GM19455 (cell line): ENCODE measurements at regions not wholly inside any gene's neighbourhood (a gene's known extent, or its start where the extent isn't known, plus 50 kb on each side); places are given as distances from the start of the nearest gene placed in this dataset.

Experiments used
- ATAC-seq: cut with Tn5 transposase; IDR thresholded peaks from one replicate; pipeline ENCODE4 v1.9.1; 2021; ENCODE audit not compliant: unreplicated experiment

DNA sequence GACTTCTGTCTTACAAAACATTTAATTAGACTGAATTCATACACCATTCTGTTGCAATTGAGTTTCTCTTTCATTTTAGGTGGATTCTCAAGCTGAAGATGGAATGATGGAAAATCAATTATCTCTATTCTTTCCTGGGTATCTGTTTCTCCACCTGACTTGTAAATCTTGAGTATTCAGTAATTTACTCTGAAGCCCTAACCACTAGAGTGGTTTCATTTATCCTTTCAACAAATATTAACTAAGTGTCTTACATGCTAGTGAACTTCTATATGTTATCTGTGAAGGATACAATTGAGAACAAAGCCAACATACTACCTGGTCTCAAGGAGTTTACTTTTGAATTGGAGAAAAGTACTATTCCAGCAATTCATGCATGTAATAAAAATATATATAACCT is 94.1 kb upstream of the ZNF804A start:
- no peak for ATAC-seq

DNA sequence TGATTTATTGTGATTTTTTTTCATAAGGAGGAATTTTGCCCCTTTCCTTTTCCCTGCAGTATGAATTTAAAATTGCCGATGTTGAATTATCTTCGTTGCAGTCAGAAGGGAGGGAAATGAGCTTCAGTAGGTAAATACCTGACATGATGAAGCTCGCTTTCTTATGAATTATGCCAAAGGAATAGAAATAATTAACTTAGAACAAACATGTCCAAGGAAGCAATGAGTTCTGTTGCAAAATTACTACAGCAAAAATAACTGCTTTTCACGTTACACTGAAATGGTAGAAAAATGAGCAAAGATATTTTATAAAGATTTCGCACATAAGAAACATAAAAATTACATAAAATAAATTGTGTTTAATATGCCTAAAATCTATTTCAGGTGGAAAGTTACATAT is 91.1 kb upstream of the ZNF804A start:
- no peak for ATAC-seq

DNA sequence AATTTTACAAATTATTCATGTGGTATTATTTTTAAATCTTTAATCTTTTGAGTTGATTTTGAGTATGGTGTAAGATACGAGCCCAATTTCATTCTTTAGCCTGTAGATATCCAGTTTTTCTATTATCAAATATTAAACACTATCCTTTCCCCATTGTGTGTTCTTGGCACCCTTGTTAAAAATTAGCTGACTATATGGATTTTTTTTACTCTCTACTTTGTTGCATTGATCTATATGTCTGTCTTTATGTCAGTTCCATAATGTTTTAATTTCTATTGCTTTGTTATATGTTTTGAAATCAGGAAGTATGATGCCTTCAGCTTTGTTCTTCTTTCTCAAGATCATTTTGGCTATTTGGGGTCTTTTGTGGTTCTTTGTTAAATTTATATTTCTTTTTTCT is 80.9 kb upstream of the ZNF804A start:
- ATAC-seq = no peak

DNA sequence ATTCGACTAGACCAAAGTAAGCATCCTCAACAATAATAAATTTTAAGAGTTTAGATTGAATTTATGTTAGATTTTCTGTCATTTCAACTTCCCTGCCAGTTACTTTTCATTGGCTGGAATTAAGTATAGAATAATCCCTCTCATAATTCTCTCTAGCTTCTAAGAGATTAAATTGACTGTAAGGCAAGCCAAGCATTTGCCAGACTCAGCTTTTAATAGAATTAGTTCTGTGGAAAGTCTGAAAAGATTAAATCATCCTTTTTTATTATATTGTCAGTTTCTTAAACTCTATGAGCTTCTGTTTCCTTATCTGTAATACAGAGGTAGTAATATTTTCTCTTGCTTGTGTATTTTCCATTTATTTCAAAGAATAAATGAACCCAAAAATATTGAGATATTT is 77.9 kb upstream of the ZNF804A start:
- no peak for ATAC-seq

DNA sequence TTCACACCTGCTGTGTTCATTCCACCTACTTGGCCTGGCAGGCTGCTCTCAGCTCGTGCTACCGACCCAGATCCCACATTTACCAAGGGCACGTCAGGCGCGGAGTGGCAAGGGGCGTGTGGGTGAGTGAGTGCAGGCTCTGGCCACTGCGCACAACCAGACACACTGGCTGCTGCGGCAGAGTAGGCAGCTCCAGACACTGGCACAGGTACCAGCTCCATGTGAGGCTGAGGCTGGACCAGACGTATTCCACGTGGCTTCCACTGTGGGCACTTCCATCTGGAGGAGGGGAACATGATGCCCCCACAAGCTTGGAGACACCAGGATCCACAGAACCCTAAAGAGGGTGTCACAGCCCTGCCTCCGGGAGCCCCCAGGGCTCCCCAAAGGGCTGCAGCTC is 74.6 kb upstream of the ZNF804A start:
- no peak for ATAC-seq

DNA sequence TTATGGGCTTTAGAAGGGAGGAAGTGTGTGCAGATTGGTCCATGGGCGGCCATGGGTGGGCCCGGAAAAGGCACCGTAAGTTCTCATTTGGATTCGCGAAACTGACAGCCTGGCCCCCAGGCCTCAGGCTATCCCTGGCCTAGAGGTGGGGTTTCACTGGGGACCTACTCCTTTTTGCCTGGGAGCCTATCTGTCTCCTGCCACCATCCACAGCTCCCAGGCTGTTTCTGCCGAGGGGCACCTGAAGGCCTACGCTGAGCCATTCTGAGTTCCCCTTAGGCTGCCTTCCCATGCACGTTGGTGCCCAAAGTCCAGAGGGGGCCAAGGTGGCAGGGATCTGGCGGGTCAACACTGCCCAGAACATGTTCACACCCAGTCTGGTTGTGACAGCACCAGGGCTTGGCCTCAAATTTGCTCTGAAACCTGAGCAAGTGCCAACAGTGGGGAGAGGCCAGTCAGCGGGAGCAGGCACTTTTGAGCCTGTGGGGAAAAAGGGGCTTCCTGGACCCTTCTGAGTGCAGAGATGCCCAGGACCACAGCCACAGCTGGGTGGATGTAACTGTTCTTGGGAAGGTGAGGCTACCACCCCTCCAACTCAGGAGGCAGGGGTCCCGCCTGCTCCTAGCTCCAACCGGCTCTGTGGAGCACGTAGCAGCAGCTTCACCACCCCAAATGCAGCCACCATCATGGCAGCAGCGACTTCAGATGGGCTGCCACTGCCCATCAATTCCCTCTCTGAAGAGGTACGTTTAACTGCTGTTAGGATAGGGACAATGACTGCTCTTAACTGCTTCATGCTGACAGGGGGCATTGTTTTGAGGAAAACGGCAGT is 73.6 kb upstream of the ZNF804A start:
- ATAC-seq = no peak

DNA sequence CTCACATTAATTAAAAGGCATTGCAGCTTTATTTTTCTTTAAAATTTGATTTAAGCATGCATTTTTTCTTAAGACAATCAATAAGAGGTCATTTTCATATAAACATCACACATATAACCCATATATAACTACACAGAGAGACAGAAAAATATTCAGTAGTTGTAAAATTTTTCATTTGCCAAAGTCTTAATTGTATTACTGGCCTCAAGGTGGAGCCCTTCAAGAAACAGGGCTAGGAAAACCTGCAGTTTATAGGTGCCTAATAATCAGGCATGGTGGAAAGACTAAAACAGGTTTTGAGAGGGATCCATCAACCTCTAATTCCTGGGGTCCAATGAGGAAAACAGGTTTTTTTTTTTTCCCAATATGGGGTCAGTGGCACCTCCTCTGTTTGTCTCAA is 71.3 kb upstream of the ZNF804A start:
- ATAC-seq = no peak

DNA sequence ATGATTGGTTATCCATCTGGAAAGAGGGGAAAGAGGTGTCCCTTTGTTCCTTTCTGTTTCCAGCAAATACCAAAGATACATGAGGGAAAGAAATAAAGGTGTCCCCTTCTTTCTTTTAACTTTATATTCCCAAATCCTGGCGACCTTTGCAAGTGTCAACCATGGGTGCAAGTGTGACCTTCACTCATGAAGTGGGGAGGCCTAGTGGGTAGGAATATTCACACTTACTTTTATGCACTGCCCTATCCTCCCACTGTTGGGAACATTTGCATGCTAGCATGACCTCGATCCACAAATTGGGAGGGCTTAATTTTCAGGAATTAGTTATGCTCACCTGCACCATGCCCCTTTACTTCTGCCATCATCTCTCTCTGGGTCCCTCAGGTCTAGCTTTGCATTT is 70.2 kb upstream of the ZNF804A start:
- no peak for ATAC-seq

DNA sequence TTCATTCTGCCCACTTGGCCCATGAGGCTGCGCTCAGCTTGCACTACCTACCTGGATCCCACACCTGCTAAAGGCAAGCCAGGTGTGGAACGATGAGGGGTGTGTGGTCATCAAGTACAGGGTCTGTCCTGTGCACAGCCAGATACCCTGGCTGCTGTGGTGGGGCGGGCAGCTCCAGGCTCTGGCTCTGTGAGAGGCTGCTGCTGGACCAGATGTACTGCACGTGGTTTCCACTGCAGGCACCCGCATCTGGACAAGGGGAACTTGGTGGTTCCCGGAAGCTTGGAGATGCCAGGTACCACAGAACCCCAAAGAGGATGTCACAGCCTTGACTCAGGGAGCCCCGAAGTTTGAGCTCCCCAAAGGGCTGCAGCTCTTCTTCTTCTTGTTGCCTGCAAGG is 68.1 kb upstream of the ZNF804A start:
- ATAC-seq = no peak

DNA sequence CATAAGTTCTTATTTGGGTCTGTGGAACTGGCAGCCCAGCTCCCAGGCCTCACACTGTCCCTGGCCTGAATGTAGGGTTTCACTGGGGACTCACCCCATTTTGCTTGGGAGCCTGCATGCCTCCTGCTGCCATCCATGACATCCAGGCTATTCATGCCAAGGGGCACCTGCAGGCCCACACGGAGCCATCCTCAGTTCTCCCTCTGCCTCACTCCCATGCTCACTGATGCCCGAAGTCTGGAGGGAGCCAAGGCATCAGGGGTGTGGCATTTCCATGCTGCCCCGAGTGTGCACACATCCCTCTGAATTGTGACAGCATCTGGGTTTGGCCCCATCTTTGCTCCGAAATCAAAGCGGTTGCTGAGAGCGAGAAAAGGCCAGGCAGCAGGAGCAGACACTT is 67.4 kb upstream of the ZNF804A start:
- ATAC-seq = no peak

DNA sequence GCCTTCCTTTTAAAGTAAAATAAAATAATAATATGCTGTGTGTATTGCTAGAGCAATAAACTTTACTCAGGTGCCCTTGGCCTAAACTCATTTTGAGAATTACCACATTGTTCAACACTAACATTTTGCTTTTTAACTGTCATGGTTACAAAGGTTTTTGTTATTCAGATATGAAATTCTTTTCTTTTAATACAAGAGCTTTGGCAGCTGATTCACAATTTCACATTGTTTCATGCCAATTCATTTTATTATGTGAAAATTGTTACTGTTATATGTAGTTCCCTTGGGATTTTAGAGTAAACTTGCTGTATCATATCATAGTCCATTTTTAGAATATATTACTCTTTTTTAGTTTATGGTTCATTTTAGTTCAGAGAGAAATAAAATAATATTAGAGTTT is 65.8 kb upstream of the ZNF804A start:
- ATAC-seq = no peak

DNA sequence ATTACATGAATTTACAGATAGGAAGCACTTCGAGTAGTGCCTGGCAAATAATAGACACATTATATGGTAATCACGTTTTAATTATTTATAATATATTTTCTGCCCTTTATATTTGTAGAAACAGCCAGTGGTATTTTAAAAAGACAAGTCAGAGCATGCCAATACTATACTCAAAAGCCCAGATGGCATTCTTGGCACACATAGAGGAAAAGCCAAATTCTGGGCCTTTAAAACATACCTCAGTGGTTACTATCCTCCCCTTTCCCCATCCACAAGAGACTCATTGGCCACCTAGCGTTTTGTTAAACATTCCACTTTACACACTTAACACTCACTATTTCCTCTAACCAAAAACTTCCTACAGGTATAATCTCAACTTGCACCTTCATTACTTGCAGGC is 63.3 kb upstream of the ZNF804A start:
- ATAC-seq = no peak

DNA sequence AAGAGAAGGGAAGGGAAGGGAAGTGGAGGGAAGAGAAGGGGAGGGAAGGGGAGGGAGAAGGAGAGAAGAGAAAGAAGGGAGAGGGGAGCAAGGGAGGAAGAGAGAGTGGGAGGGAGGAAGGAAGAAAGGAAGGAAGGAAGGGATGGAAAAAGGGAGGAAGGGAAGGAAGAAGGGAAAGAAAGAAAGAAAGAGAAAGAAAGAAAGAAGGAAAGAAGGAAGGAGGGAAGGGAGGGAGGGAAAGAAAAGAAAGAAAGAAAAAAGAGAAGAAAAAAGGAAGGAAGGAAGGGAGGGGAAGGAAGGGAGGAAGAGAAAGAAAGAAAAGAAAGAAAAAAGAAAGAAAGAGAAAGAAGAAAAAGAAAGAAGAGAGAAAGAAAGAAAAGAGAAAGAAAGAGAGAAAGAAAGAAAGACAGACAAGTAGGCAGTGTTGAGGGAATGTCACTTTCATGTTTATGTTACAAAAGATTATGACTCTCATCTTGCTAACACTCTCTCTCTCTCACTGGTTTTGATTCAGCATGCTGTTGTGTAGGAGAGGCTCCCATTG is 58.0 kb upstream of the ZNF804A start:
- no peak for ATAC-seq

DNA sequence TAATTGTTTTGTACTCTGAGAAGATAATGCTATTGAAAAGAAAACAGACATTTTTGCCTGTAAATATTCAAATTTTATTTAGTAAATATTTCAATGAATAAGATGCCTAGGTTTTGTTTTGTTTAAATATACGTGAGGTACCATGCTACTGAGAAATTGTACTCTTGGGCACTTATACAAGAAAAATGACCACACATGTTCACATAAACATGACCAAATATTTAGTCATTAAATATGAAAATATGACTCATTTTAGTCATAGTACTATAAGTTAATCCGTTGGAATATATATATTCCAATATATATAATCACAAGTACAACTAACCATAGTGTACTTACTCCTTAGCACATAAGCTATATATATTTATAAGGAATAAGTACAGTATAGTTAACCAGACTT is 56.7 kb upstream of the ZNF804A start:
- ATAC-seq = no peak

DNA sequence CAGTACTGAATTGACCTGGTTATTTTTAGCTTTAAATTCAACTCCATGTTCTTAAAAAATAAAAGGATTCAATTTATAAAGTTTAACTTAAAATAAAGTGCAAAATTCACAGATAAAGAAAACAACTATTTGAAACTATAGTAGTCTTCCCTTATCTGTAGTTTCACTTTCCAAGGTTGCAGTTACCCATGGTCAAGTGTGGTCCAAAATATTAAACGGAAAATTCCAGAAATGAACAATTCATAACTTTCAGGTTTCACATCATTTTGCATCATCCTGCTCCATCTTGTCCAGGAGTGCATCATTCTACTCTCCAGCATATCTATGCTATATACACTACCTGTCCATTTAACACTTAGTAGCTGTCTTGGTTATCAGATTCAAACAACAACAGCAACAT is 54.5 kb upstream of the ZNF804A start:
- ATAC-seq = no peak
